ENCODE measurements at regions not wholly inside any gene's neighbourhood (a gene's known extent, or its start where the extent isn't known, plus 50 kb on each side); places are given as distances from the start of the nearest gene placed in this dataset.

- Histone ChIP-seq H3K4me1 (ENCODE audit: control insufficient read depth, insufficient read depth, low read length) (no peaks in the 10 kb centered on the region), H3K4me3 (ENCODE audit: low read length) (no peak overlapping the region), H3K36me3 (ENCODE audit: control insufficient read depth, insufficient read depth, low read length) (no peaks in the 10 kb centered on the region), H3K9ac (ENCODE audit: extremely low read depth, low read length, poor library complexity, severe bottlenecking) (no peak overlapping the region), H3K27me3 (ENCODE audit: control insufficient read depth, insufficient read depth, low read length, poor library complexity, severe bottlenecking) (no peaks in the 10 kb centered on the region), H3K27ac (ENCODE audit: low read depth, low read length) (no peak overlapping the region), H3K9me3 (ENCODE audit: control insufficient read depth, low read length) (no peaks in the 10 kb centered on the region)
- peaks cover 2% of the 10 kb centered on the region for H3K36me3 Mint-ChIP-seq (ENCODE audit: low read depth)
- no peak for TF ChIP-seq CTCF (conservative IDR thresholded peaks at IDR 0.05)
- no peak for DNase-seq
- peaks cover 14% of the 10 kb centered on the region for H3K27me3 Mint-ChIP-seq (ENCODE audit: insufficient read depth)
- peaks cover 9% of the 10 kb centered on the region for H3K9me3 Mint-ChIP-seq
- no peak overlapping the region for H3K27ac Mint-ChIP-seq
- H3K4me1 Mint-ChIP-seq = peaks cover 2% of the 10 kb centered on the region
- H3K4me3 Mint-ChIP-seq = no peak overlapping the region
- WGBS, 2 experiments (ENCODE audit: insufficient coverage in 1 of 2, insufficient read length in 1 of 2) = 86 to 89% methylated on average over 2 of the region's 2 CpGs
Observed at GRCh38 chr13:43979492-43979891, 99.8 kb downstream of the LACC1 start.

- Mint-ChIP-seq H3K36me3 (ENCODE audit: low read depth) (peaks cover 2% of the 10 kb centered on the region), H3K27ac (no peak overlapping the region), H3K4me1 (peaks cover 10% of the 10 kb centered on the region), H3K27me3 (ENCODE audit: insufficient read depth) (peaks cover 14% of the 10 kb centered on the region), H3K4me3 (no peak overlapping the region), H3K9me3 (peaks cover 9% of the 10 kb centered on the region)
- DNase-seq = no peak
- H3K9me3 ChIP-seq (ENCODE audit: control insufficient read depth, low read length) = no peaks in the 10 kb centered on the region
- no peaks in the 10 kb centered on the region for H3K27me3 ChIP-seq (ENCODE audit: control insufficient read depth, insufficient read depth, low read length, poor library complexity, severe bottlenecking)
- no peak overlapping the region for H3K4me3 ChIP-seq (ENCODE audit: low read length)
- H3K4me1 ChIP-seq (ENCODE audit: control insufficient read depth, insufficient read depth, low read length) = peaks cover 6% of the 10 kb centered on the region
- H3K27ac ChIP-seq (ENCODE audit: low read depth, low read length) = no peak overlapping the region
- no CpG with 5 or more reads among the region's 1 CpG for WGBS, 2 experiments (ENCODE audit: insufficient coverage in 1 of 2, insufficient read length in 1 of 2)
- H3K9ac ChIP-seq (ENCODE audit: extremely low read depth, low read length, poor library complexity, severe bottlenecking) = no peak overlapping the region
- TF ChIP-seq CTCF (conservative IDR thresholded peaks at IDR 0.05) = no peak
- no peaks in the 10 kb centered on the region for H3K36me3 ChIP-seq (ENCODE audit: control insufficient read depth, insufficient read depth, low read length)
Observed at GRCh38 chr13:43980587-43980986, 100.9 kb downstream of the LACC1 start.

GRCh38 chr13:43981091-43981490 is 101.4 kb downstream of the LACC1 start:
- H3K36me3 ChIP-seq (ENCODE audit: control insufficient read depth, insufficient read depth, low read length) = no peaks in the 10 kb centered on the region
- no peak overlapping the region for H3K27ac Mint-ChIP-seq
- peaks cover 11% of the 10 kb centered on the region for H3K4me1 ChIP-seq (ENCODE audit: control insufficient read depth, insufficient read depth, low read length)
- peak; percentile 83 for DNase-seq
- no peaks in the 10 kb centered on the region for H3K27me3 ChIP-seq (ENCODE audit: control insufficient read depth, insufficient read depth, low read length, poor library complexity, severe bottlenecking)
- no peak overlapping the region for H3K4me3 Mint-ChIP-seq
- peaks cover 12% of the 10 kb centered on the region for H3K27me3 Mint-ChIP-seq (ENCODE audit: insufficient read depth)
- H3K9ac ChIP-seq (ENCODE audit: extremely low read depth, low read length, poor library complexity, severe bottlenecking) = no peak overlapping the region
- TF ChIP-seq CTCF (conservative IDR thresholded peaks at IDR 0.05) = peak; percentile 67
- no peak overlapping the region for H3K27ac ChIP-seq (ENCODE audit: low read depth, low read length)
- H3K4me1 Mint-ChIP-seq = peaks cover 14% of the 10 kb centered on the region
- H3K9me3 Mint-ChIP-seq = peaks cover 6% of the 10 kb centered on the region
- WGBS, 2 experiments (ENCODE audit: insufficient coverage in 1 of 2, insufficient read length in 1 of 2) = 82% methylated on average over 2 to 5 of the region's 5 CpGs
- no peaks in the 10 kb centered on the region for H3K9me3 ChIP-seq (ENCODE audit: control insufficient read depth, low read length)
- peaks cover under 1% of the 10 kb centered on the region for H3K36me3 Mint-ChIP-seq (ENCODE audit: low read depth)
- no peak overlapping the region for H3K4me3 ChIP-seq (ENCODE audit: low read length)

Data from endodermal cell (in vitro differentiated cells).